C4-2B (cell line): ENCODE measurements at regions not wholly inside any gene's neighbourhood (a gene's known extent, or its start where the extent isn't known, plus 50 kb on each side); places are given as distances from the start of the nearest gene placed in this dataset.

Experiments
- H3K27ac ChIP-seq: fragments of 450-650 bp; 2 replicates; pipeline ENCODE4 v1.5.1; 2017
- ZFX ChIP-seq: fragments of 450-650 bp; IDR thresholded peaks from 2 replicates; pipeline ENCODE4 v1.6.1; 2017
- TF ChIP-seq, protein P1 (sequence below): fragments of 450-650 bp; conservative IDR thresholded peaks from 2 replicates; pipeline ENCODE4 v1.5.1; 2017; ENCODE audit warnings: mild to moderate bottlenecking

DNA sequence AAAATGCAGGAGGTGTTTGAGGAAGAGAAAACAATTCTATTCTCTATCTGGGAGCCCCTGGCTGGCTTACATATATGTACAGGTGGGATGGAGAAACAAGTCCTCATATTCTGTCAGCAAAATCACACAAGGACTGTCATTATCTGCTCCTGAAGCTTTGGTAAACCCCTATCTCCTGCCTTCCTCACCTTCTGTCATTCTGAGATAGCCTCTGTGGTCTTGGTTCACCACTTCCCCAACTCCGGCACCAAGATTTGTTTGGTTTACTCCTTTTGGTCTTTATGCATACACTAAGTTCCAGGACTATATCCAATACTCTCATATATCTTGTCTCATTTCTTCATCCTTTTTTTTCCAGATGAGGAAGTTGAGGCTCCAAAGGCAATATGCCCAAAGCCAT lies 551.1 kb downstream of the PLPP3 start:
- no peak overlapping the region for H3K27ac ChIP-seq
- TF ChIP-seq, protein P1, sequence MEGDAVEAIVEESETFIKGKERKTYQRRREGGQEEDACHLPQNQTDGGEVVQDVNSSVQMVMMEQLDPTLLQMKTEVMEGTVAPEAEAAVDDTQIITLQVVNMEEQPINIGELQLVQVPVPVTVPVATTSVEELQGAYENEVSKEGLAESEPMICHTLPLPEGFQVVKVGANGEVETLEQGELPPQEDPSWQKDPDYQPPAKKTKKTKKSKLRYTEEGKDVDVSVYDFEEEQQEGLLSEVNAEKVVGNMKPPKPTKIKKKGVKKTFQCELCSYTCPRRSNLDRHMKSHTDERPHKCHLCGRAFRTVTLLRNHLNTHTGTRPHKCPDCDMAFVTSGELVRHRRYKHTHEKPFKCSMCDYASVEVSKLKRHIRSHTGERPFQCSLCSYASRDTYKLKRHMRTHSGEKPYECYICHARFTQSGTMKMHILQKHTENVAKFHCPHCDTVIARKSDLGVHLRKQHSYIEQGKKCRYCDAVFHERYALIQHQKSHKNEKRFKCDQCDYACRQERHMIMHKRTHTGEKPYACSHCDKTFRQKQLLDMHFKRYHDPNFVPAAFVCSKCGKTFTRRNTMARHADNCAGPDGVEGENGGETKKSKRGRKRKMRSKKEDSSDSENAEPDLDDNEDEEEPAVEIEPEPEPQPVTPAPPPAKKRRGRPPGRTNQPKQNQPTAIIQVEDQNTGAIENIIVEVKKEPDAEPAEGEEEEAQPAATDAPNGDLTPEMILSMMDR: no peak
- TF ChIP-seq ZFX: no peak

DNA sequence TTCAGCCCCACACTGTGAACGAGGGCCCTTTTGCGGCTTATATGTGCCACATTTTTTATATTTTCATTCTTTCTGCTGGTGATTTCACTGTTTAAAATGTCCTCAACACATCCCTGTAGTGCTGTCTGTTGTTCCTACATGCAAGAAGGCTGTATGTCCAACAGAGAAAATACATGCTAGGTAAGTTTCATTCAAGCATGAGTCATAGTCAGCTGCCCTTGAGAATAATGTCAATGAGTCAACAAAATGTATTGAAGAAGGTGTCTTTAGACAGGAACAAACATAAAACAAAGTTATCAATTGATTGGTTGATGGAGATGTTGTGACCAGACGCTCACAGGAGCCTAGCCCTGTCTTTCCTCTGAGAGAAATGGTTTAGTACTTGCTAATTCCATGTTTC lies 553.4 kb downstream of the PLPP3 start:
- TF ChIP-seq ZFX: no peak
- TF ChIP-seq, protein P1: no peak
- no peak overlapping the region for H3K27ac ChIP-seq

DNA sequence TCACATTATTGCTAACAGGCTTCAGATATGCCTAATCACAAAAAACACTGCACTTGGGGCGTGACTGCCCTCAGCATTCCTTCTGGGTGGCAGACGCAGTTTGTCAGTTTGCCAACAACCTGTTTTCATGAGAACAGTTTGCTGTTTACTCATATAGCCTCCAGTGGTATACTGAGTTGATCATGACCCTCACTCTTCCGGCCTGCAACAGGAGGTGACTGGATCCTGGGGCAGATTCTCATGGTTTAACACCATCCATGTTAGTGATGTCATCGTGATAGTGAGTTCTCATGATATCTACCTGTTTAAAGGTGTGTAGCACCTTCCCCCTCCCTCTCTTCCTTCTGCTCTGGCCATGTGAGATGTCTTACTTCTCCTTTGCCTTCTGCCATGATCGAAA lies 555.2 kb downstream of the PLPP3 start:
- TF ChIP-seq ZFX: no peak
- TF ChIP-seq, protein P1: no peak
- no peak overlapping the region for H3K27ac ChIP-seq

DNA sequence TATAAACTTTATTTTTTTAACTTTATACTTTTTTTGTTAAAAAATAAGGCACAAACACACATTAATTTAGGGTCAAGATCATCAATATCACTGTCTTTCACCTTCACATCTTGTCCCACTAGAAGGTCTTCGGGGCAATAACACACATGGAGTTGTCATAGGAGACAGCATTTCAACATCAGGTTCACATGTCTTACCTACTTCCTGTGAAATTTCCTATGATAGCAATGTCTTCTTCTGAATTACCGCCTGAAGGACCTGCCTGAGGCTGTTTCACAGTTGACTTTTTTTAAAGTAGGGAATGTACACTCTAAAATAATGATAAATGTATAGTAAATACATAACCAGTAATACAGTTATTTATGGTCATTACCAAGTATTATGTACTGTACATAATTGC lies 559.4 kb downstream of the PLPP3 start:
- no peak overlapping the region for H3K27ac ChIP-seq
- TF ChIP-seq, protein P1: no peak
- TF ChIP-seq ZFX: no peak

DNA sequence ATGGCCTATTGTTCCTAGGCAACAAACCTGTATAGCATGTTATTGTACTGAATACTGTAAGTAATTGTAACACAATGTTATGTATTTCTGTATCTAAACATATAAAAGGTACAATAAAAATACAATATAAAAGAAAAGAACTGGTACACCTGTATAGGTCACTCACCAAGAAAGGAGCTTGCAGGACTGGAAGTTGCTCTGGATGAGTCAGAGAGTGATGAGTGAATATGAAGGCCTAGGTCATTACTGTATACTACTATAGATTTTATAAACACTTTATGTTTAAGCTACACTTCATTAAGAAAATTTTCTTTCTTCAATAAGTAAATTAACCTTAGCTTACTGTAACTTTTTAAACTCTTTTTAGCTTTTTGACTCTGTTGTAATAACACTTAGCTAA lies 559.9 kb downstream of the PLPP3 start:
- TF ChIP-seq, protein P1: no peak
- TF ChIP-seq ZFX: no peak

DNA sequence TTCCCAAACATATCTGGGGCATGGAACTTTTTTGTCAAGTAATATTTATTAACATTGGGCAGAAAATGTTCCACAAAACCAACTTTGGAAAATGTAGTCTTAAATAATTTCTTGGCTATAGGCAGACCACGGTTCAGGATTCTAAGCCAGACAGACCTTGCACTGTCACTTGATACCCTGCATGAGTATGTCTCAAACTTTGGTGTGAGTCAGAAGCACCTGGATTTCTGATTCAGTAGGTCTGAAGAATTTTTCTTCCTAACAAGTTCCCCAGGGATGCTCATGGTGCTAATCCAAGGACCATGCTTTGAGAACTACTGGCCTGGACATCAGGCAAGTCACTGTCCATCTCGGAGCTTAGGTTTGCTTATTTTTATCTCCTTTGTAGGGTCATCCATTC lies 562.0 kb downstream of the PLPP3 start:
- no peak for TF ChIP-seq ZFX
- TF ChIP-seq, protein P1: no peak
- H3K27ac ChIP-seq: no peak overlapping the region

More for the DNA sequence above, 559.9 kb downstream of the PLPP3 start:
- H3K27ac ChIP-seq: no peak overlapping the region

DNA sequence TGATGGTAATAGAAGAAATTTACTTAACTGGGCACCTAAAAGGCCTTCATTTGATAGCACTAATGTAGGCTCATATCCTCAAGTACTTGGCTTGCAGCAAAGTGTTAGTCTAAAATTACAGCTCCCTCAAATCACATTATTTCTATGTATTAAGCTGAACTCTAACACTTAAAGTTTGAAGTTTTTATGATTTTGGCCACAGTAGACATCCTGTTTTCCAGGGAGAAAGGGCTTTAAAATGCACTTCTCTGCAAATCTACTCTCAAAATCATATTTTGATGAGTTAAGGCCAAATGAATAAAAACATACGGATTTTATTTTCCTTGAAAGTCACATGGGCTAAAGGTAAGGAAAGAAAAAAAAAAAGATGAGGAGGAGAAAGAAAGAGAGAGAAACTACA lies 575.5 kb downstream of the PLPP3 start:
- no peak overlapping the region for H3K27ac ChIP-seq
- no peak for TF ChIP-seq ZFX
- TF ChIP-seq, protein P1: no peak
